ENCODE measurements at regions not wholly inside any gene's neighbourhood (a gene's known extent, or its start where the extent isn't known, plus 50 kb on each side); places are given as distances from the start of the nearest gene placed in this dataset.

GRCh38 chr6:124887872-124888580 lies 74.2 kb upstream of the RNF217 start:
- Histone ChIP-seq H2AFZ (peak overlapping the region; percentile 51), H4K20me1 (ENCODE audit: insufficient read depth, poor library complexity, severe bottlenecking) (no peaks in the 10 kb centered on the region), H3K79me2 (no peaks in the 10 kb centered on the region), H3K4me2 (peak overlapping the region; percentile 64), H3K27me3 (no peaks in the 10 kb centered on the region), H3K36me3 (replicated peaks; ENCODE audit: insufficient read depth, low read depth) (no peaks in the 10 kb centered on the region), H3K9me3 (ENCODE audit: low read depth) (no peaks in the 10 kb centered on the region), H3K9me2 (replicated peaks; ENCODE audit: insufficient read depth) (no peaks in the 10 kb centered on the region), H3K27ac (no peak overlapping the region), H3K4me3 (no peak overlapping the region), H3K4me1 (ENCODE audit: insufficient read depth) (no peaks in the 10 kb centered on the region)
- TF ChIP-seq EZH2phosphoT487 (IDR thresholded peaks at IDR 0.05; ENCODE audit: low read depth, severe bottlenecking, unreplicated experiment), result no peak
- no peak for TF ChIP-seq EZH2 (IDR thresholded peaks at IDR 0.05; ENCODE audit: borderline replicate concordance)
- no peak for TF ChIP-seq CTCF (IDR thresholded peaks at IDR 0.05; ENCODE audit: poor library complexity)
- 88% methylated on average over 10 of the region's 10 CpGs for WGBS (ENCODE audit: low lambda C conversion rate, missing lambda C conversion rate)
- no peak for DNase-seq (ENCODE audit: low spot score)

- H3K27ac ChIP-seq, result peak overlapping the region; percentile 21
- TF ChIP-seq EZH2 (IDR thresholded peaks at IDR 0.05; ENCODE audit: borderline replicate concordance), result no peak
- no peak for TF ChIP-seq EZH2phosphoT487 (IDR thresholded peaks at IDR 0.05; ENCODE audit: low read depth, severe bottlenecking, unreplicated experiment)
- no peak for TF ChIP-seq CTCF (IDR thresholded peaks at IDR 0.05; ENCODE audit: poor library complexity)
- no peak for DNase-seq (ENCODE audit: low spot score)
- WGBS (ENCODE audit: low lambda C conversion rate, missing lambda C conversion rate), result 44% methylated on average over 5 of the region's 5 CpGs
- peak overlapping the region; percentile 51 for H2AFZ ChIP-seq
- no peaks in the 10 kb centered on the region for H3K9me3 ChIP-seq (ENCODE audit: low read depth)
- no peaks in the 10 kb centered on the region for H3K4me1 ChIP-seq (ENCODE audit: insufficient read depth)
- H3K36me3 ChIP-seq (replicated peaks; ENCODE audit: insufficient read depth, low read depth), result no peaks in the 10 kb centered on the region
- no peaks in the 10 kb centered on the region for H3K9me2 ChIP-seq (replicated peaks; ENCODE audit: insufficient read depth)
- no peaks in the 10 kb centered on the region for H3K79me2 ChIP-seq
- H4K20me1 ChIP-seq (ENCODE audit: insufficient read depth, poor library complexity, severe bottlenecking), result no peaks in the 10 kb centered on the region
- H3K27me3 ChIP-seq, result no peaks in the 10 kb centered on the region
- H3K4me2 ChIP-seq, result peak overlapping the region; percentile 64
- no peak overlapping the region for H3K4me3 ChIP-seq
Measured at GRCh38 chr6:124888581-124889371, 73.5 kb upstream of the RNF217 start.

GRCh38 chr6:124901084-124901483 lies 61.2 kb upstream of the RNF217 start:
- no peak overlapping the region for H3K4me2 ChIP-seq
- H3K36me3 ChIP-seq (replicated peaks; ENCODE audit: insufficient read depth, low read depth), result no peaks in the 10 kb centered on the region
- H3K9me2 ChIP-seq (replicated peaks; ENCODE audit: insufficient read depth), result no peaks in the 10 kb centered on the region
- H3K79me2 ChIP-seq, result no peaks in the 10 kb centered on the region
- H3K27me3 ChIP-seq, result no peaks in the 10 kb centered on the region
- no peak for DNase-seq (ENCODE audit: low spot score)
- H4K20me1 ChIP-seq (ENCODE audit: insufficient read depth, poor library complexity, severe bottlenecking), result no peaks in the 10 kb centered on the region
- H3K9me3 ChIP-seq (ENCODE audit: low read depth), result no peaks in the 10 kb centered on the region
- H3K27ac ChIP-seq, result no peak overlapping the region
- H3K4me3 ChIP-seq, result no peak overlapping the region
- TF ChIP-seq EZH2 (IDR thresholded peaks at IDR 0.05; ENCODE audit: borderline replicate concordance), result no peak
- TF ChIP-seq EZH2phosphoT487 (IDR thresholded peaks at IDR 0.05; ENCODE audit: low read depth, severe bottlenecking, unreplicated experiment), result no peak
- TF ChIP-seq CTCF (IDR thresholded peaks at IDR 0.05; ENCODE audit: poor library complexity), result no peak
- no peaks in the 10 kb centered on the region for H3K4me1 ChIP-seq (ENCODE audit: insufficient read depth)
- H2AFZ ChIP-seq, result no peak overlapping the region
